Sigmoid colon (tissue), 4 donors: ENCODE measurements at regions not wholly inside any gene's neighbourhood (a gene's known extent, or its start where the extent isn't known, plus 50 kb on each side); places are given as distances from the start of the nearest gene placed in this dataset.

Experiments
- CTCF ChIP-seq, 4 experiments: fragments of 450-650 bp in 3 of 4; fragments of 200-600 bp in 1 of 4; IDR thresholded peaks; one replicate each; pipeline ENCODE4 v1.5.1; 2016 to 2019; ENCODE audit warnings: antibody characterized with exemption in 4 of 4, mild to moderate bottlenecking in 3 of 4, moderate library complexity in 2 of 4
- POLR2AphosphoS5 ChIP-seq, 4 donors: sonication (generic); formaldehyde crosslinking; IDR thresholded peaks; one replicate each; pipeline ENCODE4 v1.6.1; 2017; ENCODE audit warnings: antibody characterized with exemption in 4 of 4

GRCh38 chr12:23238190-23238589 is 613.2 kb downstream of the ETNK1 start:
- TF ChIP-seq CTCF (IDR thresholded peaks at IDR 0.05), result no peak
- TF ChIP-seq POLR2AphosphoS5 (IDR thresholded peaks at IDR 0.05), result no peak
